ENCODE measurements at regions not wholly inside any gene's neighbourhood (a gene's known extent, or its start where the extent isn't known, plus 50 kb on each side); places are given as distances from the start of the nearest gene placed in this dataset.

DNA sequence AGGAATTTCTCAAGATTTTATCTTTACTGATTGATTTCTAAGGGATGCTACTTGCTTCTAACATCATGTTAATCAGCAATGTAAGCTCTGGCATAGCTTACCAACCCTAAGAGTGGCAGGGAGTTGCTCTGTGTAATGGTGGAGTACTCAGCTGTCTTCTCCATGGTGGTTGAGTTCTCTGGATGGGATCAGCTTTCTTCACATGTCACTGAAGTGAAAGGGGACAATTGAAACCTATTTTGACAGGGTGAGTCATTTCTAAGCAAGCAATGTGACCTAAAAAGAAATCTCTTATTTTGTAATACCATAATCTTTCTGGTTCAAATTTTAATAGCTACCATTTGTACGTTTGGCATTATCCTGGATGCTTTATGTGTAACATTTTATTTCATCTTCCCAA, 430.4 kb downstream of the GJA1 start:
- TF ChIP-seq, protein P1, sequence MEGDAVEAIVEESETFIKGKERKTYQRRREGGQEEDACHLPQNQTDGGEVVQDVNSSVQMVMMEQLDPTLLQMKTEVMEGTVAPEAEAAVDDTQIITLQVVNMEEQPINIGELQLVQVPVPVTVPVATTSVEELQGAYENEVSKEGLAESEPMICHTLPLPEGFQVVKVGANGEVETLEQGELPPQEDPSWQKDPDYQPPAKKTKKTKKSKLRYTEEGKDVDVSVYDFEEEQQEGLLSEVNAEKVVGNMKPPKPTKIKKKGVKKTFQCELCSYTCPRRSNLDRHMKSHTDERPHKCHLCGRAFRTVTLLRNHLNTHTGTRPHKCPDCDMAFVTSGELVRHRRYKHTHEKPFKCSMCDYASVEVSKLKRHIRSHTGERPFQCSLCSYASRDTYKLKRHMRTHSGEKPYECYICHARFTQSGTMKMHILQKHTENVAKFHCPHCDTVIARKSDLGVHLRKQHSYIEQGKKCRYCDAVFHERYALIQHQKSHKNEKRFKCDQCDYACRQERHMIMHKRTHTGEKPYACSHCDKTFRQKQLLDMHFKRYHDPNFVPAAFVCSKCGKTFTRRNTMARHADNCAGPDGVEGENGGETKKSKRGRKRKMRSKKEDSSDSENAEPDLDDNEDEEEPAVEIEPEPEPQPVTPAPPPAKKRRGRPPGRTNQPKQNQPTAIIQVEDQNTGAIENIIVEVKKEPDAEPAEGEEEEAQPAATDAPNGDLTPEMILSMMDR (conservative IDR thresholded peaks at IDR 0.05; ENCODE audit: low read length) = no peak
- TF ChIP-seq EZH2phosphoT487 (IDR thresholded peaks at IDR 0.05; ENCODE audit: borderline replicate concordance) = no peak

Measured in Loucy (cell line).